WTC11 (cell line): ENCODE measurements at regions not wholly inside any gene's neighbourhood (a gene's known extent, or its start where the extent isn't known, plus 50 kb on each side); places are given as distances from the start of the nearest gene placed in this dataset.

Experiments used
- ATAC-seq: fragments of 200-7000 bp; cut with Tn5 transposase; 2 replicates; pipeline ENCODE4 v1.10.0; 2021; ENCODE audit warnings: mild to moderate bottlenecking, moderate library complexity
- CTCF ChIA-PET: fragments of 300-600 bp; sonication (Branson Sonifier 250); formaldehyde crosslinking; loops from one replicate; lab custom pipeline; 2021; ENCODE audit warnings: antibody characterized with exemption; lab: Charles Lee
- POLR2A ChIA-PET: fragments of 350-600 bp; sonication (Branson Sonifier 250); formaldehyde crosslinking; loops from one replicate; lab custom pipeline; 2021; ENCODE audit warnings: antibody characterized with exemption; lab: Charles Lee
- DNase-seq: peaks from one replicate; pipeline ENCODE4 v3.0.0; 2021; ENCODE audit warnings: low spot score
- H3K27ac Mint-ChIP-seq: 2 replicates; pipeline ENCODE4 v1.8.0; 2021; ENCODE audit warnings: mixed read lengths
- H3K27me3 Mint-ChIP-seq: 2 replicates; pipeline ENCODE4 v1.8.0; 2021; ENCODE audit warnings: low read depth, mild to moderate bottlenecking, moderate library complexity, mixed read lengths
- H3K36me3 Mint-ChIP-seq: 2 replicates; pipeline ENCODE4 v1.8.0; 2021; ENCODE audit warnings: mixed read lengths
- H3K4me1 Mint-ChIP-seq: 2 replicates; pipeline ENCODE4 v1.8.0; 2022; ENCODE audit warnings: mixed read lengths
- H3K4me3 Mint-ChIP-seq: 2 replicates; pipeline ENCODE4 v1.8.0; 2021; ENCODE audit warnings: mild to moderate bottlenecking, moderate library complexity, mixed read lengths
- H3K9me3 Mint-ChIP-seq: 2 replicates; pipeline ENCODE4 v1.8.0; 2021; ENCODE audit warnings: mixed read lengths
- ATF6 ChIP-seq: sonication (generic); formaldehyde crosslinking; IDR thresholded peaks from 2 replicates; pipeline ENCODE4 v1.8.1; 2023; ENCODE audit warnings: mild to moderate bottlenecking, missing genetic modification reagents
- CREM ChIP-seq: sonication (generic); formaldehyde crosslinking; IDR thresholded peaks from 2 replicates; pipeline ENCODE4 v1.8.1; 2022; ENCODE audit warnings: mild to moderate bottlenecking, missing genetic modification reagents, moderate library complexity
- ESRRA ChIP-seq: sonication (generic); formaldehyde crosslinking; IDR thresholded peaks from 2 replicates; pipeline ENCODE4 v1.8.1; 2022; ENCODE audit warnings: mild to moderate bottlenecking, missing genetic modification reagents, borderline replicate concordance
- GABPB1 ChIP-seq: sonication (generic); formaldehyde crosslinking; IDR thresholded peaks from 2 replicates; pipeline ENCODE4 v1.8.1; 2023; ENCODE audit warnings: mild to moderate bottlenecking, missing genetic modification reagents
- IRF2 ChIP-seq: sonication (generic); formaldehyde crosslinking; IDR thresholded peaks from 2 replicates; pipeline ENCODE4 v1.8.0; 2022; ENCODE audit warnings: low read depth, missing genetic modification reagents, borderline replicate concordance
- MLX ChIP-seq: sonication (generic); formaldehyde crosslinking; IDR thresholded peaks from 2 replicates; pipeline ENCODE4 v1.8.1; 2023; ENCODE audit warnings: mild to moderate bottlenecking, missing genetic modification reagents, moderate library complexity
- NFATC4 ChIP-seq: fragments of 250-450 bp; sonication (Bioruptor Pico); IDR thresholded peaks from 2 replicates; pipeline ENCODE4 v1.9.0; 2021; ENCODE audit warnings: mild to moderate bottlenecking
- NFE2L1 ChIP-seq: sonication (generic); formaldehyde crosslinking; IDR thresholded peaks from 2 replicates; pipeline ENCODE4 v1.8.1; 2023; ENCODE audit warnings: missing genetic modification reagents
- PRRX2 ChIP-seq: fragments of 250-450 bp; sonication (Bioruptor Pico); IDR thresholded peaks from 2 replicates; pipeline ENCODE4 v1.8.0; 2021; ENCODE audit warnings: mild to moderate bottlenecking
- RORB ChIP-seq: fragments of 250-450 bp; sonication (Bioruptor Pico); IDR thresholded peaks from 2 replicates; pipeline ENCODE4 v1.9.0; 2021; ENCODE audit warnings: mild to moderate bottlenecking
- SMAD3 ChIP-seq: sonication (generic); formaldehyde crosslinking; IDR thresholded peaks from 2 replicates; pipeline ENCODE4 v1.8.0; 2022; ENCODE audit warnings: missing genetic modification reagents, mild to moderate bottlenecking, borderline replicate concordance
- SOX15 ChIP-seq: fragments of 250-450 bp; sonication (Bioruptor Pico); IDR thresholded peaks from 2 replicates; pipeline ENCODE4 v1.9.0; 2021; ENCODE audit warnings: mild to moderate bottlenecking
- TEAD1 ChIP-seq: sonication (generic); formaldehyde crosslinking; IDR thresholded peaks from 2 replicates; pipeline ENCODE4 v1.8.0; 2022; ENCODE audit warnings: mild to moderate bottlenecking, missing genetic modification reagents
- TEAD4 ChIP-seq: sonication (generic); formaldehyde crosslinking; IDR thresholded peaks from 2 replicates; pipeline ENCODE4 v1.8.0; 2022; ENCODE audit warnings: mild to moderate bottlenecking, missing genetic modification reagents
- ZNF138 ChIP-seq: sonication (generic); formaldehyde crosslinking; conservative IDR thresholded peaks from 2 replicates; pipeline ENCODE4 v1.8.1; 2022; ENCODE audit warnings: mild to moderate bottlenecking, moderate library complexity, missing genetic modification reagents
- ZNF219 ChIP-seq: sonication (generic); formaldehyde crosslinking; IDR thresholded peaks from 2 replicates; pipeline ENCODE4 v1.8.0; 2023; ENCODE audit warnings: missing genetic modification reagents, mild to moderate bottlenecking, borderline replicate concordance
- ZNF263 ChIP-seq: sonication (generic); formaldehyde crosslinking; IDR thresholded peaks from 2 replicates; pipeline ENCODE4 v1.8.1; 2022; ENCODE audit warnings: low read depth, mild to moderate bottlenecking, moderate library complexity, missing genetic modification reagents
- ZNF396 ChIP-seq: fragments of 250-450 bp; sonication (Bioruptor Pico); IDR thresholded peaks from 2 replicates; pipeline ENCODE4 v1.8.0; 2021; ENCODE audit warnings: mild to moderate bottlenecking, moderate library complexity, borderline replicate concordance
- TF ChIP-seq, protein P1 (sequence below): sonication (generic); formaldehyde crosslinking; IDR thresholded peaks from 2 replicates; pipeline ENCODE4 v1.8.1; 2022; ENCODE audit warnings: low read depth, mild to moderate bottlenecking, moderate library complexity, missing genetic modification reagents, borderline replicate concordance
- TF ChIP-seq, protein P2 (sequence below): fragments of 250-450 bp; sonication (Bioruptor Pico); IDR thresholded peaks from 2 replicates; pipeline ENCODE4 v1.8.0; 2021; ENCODE audit warnings: mild to moderate bottlenecking
- TF ChIP-seq, protein P3 (sequence below): sonication (generic); formaldehyde crosslinking; IDR thresholded peaks from 2 replicates; pipeline ENCODE4 v1.8.0; 2023; ENCODE audit warnings: missing genetic modification reagents
- TF ChIP-seq, protein P4 (sequence below): fragments of 250-450 bp; sonication (Bioruptor Pico); conservative IDR thresholded peaks from 2 replicates; pipeline ENCODE4 v1.9.0; 2021; ENCODE audit warnings: mild to moderate bottlenecking

DNA sequence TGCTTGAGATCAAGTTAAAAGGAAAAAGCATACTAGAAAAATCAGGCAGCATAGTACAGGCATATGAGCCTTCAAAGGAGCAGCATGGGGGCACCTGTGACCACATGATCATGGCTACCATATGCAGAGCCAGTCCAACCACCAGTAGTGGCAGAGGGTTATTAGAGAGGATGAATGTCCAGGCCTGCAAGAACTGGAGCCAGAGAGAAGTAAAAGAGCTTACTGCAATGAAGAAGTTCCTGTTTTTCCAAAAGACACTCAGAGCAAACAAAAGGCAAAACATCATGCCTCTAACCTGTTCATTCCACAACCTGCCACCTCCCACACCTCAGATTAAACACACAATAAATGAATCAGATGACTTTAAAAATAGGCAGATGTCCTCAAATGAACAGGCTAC, 99.6 kb upstream of the NAMPT start:
- Mint-ChIP-seq H3K4me3 (no peak overlapping the region), H3K9me3 (peaks cover 14% of the 10 kb centered on the region; the same call in 1 of the 2 replicates), H3K4me1 (no peaks in the 10 kb centered on the region), H3K27me3 (peaks cover 2% of the 10 kb centered on the region), H3K27ac (no peak overlapping the region)
- POLR2A ChIA-PET, result no interaction called here
- ATAC-seq, result no peak
- TF ChIP-seq RORB (CRISPR knock-in tag), result no peak
- TF ChIP-seq, protein P1, sequence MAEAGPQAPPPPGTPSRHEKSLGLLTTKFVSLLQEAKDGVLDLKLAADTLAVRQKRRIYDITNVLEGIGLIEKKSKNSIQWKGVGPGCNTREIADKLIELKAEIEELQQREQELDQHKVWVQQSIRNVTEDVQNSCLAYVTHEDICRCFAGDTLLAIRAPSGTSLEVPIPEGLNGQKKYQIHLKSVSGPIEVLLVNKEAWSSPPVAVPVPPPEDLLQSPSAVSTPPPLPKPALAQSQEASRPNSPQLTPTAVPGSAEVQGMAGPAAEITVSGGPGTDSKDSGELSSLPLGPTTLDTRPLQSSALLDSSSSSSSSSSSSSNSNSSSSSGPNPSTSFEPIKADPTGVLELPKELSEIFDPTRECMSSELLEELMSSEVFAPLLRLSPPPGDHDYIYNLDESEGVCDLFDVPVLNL (CRISPR knock-in tag), result no peak
- no peak for TF ChIP-seq NFE2L1
- TF ChIP-seq, protein P2, sequence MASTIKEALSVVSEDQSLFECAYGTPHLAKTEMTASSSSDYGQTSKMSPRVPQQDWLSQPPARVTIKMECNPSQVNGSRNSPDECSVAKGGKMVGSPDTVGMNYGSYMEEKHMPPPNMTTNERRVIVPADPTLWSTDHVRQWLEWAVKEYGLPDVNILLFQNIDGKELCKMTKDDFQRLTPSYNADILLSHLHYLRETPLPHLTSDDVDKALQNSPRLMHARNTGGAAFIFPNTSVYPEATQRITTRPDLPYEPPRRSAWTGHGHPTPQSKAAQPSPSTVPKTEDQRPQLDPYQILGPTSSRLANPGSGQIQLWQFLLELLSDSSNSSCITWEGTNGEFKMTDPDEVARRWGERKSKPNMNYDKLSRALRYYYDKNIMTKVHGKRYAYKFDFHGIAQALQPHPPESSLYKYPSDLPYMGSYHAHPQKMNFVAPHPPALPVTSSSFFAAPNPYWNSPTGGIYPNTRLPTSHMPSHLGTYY, result no peak
- TF ChIP-seq CREM (CRISPR knock-in tag), result no peak
- TF ChIP-seq, protein P3, sequence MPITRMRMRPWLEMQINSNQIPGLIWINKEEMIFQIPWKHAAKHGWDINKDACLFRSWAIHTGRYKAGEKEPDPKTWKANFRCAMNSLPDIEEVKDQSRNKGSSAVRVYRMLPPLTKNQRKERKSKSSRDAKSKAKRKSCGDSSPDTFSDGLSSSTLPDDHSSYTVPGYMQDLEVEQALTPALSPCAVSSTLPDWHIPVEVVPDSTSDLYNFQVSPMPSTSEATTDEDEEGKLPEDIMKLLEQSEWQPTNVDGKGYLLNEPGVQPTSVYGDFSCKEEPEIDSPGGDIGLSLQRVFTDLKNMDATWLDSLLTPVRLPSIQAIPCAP (CRISPR knock-in tag), result no peak
- TF ChIP-seq ZNF219 (CRISPR knock-in tag), result no peak
- no peak for TF ChIP-seq TEAD4 (CRISPR knock-in tag)
- TF ChIP-seq, protein P4, sequence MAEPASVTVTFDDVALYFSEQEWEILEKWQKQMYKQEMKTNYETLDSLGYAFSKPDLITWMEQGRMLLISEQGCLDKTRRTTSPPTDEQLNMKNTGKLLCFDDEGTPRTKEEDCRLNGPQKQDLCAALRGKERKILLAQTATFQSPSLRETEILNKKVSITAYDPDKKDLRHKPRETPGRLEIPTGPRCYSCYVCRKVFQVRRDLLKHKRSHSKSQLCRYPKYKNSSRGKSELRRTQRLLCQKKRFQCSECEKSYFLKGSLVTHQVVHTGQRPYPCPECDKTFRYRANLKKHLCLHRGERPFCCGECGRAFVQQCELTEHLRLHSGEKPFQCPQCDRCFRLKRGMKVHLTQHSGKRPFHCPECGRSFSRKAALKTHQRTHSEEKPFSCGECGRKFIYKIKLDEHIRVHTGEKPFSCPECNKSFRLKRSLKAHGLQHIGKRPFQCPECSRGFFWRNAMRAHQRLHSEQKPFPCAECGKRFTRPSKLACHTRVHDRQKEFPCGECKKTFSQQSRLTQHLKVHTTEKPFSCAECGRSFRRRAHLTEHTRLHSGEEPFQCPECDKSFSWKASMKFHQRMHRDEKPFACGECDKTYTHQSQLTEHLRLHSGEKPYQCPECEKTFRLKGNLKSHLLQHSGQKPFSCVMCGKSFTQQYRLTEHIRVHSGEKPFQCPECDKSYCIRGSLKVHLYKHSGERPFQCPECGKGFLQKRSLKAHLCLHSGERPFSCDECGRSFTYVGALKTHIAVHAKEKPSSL (CRISPR knock-in tag), result no peak
- no peak for TF ChIP-seq PRRX2 (CRISPR knock-in tag)
- no peak for TF ChIP-seq SMAD3
- no peak for TF ChIP-seq MLX
- no peak for TF ChIP-seq ATF6 (CRISPR knock-in tag)
- TF ChIP-seq, all 79 proteins: peak for 0
- DNase-seq, result no peak
- CTCF ChIA-PET, result interaction anchor here (0.6 kb wide), 1 partner anchor 159 kb away, joined by 3 read pairs; no protein-coding TSS in a partner anchor
- no peaks in the 10 kb centered on the region for H3K36me3 Mint-ChIP-seq

- ATAC-seq (no peak), DNase-seq (no peak)
- Mint-ChIP-seq H3K4me1 (no peaks in the 10 kb centered on the region), H3K36me3 (no peaks in the 10 kb centered on the region), H3K27ac (no peak overlapping the region), H3K9me3 (peaks cover 14% of the 10 kb centered on the region; the same call in 1 of the 2 replicates), H3K4me3 (no peak overlapping the region), H3K27me3 (peaks cover 4% of the 10 kb centered on the region)
- no peak for TF ChIP-seq ZNF396 (CRISPR knock-in tag)
- TF ChIP-seq IRF2 (CRISPR knock-in tag), result no peak
- no peak for TF ChIP-seq NFATC4 (CRISPR knock-in tag)
- no peak for TF ChIP-seq MLX
- no peak for TF ChIP-seq ESRRA
- TF ChIP-seq TEAD1 (CRISPR knock-in tag), result no peak
- no peak for TF ChIP-seq SOX15 (CRISPR knock-in tag)
- TF ChIP-seq ZNF263 (CRISPR knock-in tag), result no peak
- no peak for TF ChIP-seq ATF6 (CRISPR knock-in tag)
- TF ChIP-seq GABPB1, result no peak
- TF ChIP-seq ZNF138 (CRISPR knock-in tag), result no peak
- ChIA-PET CTCF (interaction anchor here (1.0 kb wide), 1 partner anchor 206 kb away, joined by 3 read pairs; no protein-coding TSS in a partner anchor), POLR2A (no interaction called here)
These were observed 98.1 kb upstream of the NAMPT start for GRCh38 chr7:106382929-106383328.
